ENCODE measurements at regions not wholly inside any gene's neighbourhood (a gene's known extent, or its start where the extent isn't known, plus 50 kb on each side); places are given as distances from the start of the nearest gene placed in this dataset.

DNA sequence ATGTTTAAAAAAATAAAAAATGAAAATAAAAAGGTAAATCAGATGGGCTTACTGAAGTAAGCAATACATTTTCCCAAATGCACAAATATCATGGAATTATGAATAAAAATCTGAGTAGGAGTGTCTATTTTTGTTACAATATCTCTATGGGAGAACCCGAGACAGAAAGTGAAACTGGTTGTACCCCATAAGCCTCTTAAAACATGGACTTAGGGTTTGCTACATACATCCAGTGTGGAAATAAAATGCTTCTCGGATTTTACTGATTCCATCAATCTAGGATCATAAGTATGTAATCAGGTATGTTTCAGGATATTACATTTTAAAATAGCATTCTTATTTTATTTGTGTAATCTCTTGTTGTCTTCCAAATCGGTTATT lies 177.8 kb upstream of the CDIN1 start:
- H3K27ac ChIP-seq = no peak overlapping the region
- TF ChIP-seq ZFX (IDR thresholded peaks at IDR 0.05) = no peak
- TF ChIP-seq, protein P1, sequence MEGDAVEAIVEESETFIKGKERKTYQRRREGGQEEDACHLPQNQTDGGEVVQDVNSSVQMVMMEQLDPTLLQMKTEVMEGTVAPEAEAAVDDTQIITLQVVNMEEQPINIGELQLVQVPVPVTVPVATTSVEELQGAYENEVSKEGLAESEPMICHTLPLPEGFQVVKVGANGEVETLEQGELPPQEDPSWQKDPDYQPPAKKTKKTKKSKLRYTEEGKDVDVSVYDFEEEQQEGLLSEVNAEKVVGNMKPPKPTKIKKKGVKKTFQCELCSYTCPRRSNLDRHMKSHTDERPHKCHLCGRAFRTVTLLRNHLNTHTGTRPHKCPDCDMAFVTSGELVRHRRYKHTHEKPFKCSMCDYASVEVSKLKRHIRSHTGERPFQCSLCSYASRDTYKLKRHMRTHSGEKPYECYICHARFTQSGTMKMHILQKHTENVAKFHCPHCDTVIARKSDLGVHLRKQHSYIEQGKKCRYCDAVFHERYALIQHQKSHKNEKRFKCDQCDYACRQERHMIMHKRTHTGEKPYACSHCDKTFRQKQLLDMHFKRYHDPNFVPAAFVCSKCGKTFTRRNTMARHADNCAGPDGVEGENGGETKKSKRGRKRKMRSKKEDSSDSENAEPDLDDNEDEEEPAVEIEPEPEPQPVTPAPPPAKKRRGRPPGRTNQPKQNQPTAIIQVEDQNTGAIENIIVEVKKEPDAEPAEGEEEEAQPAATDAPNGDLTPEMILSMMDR (conservative IDR thresholded peaks at IDR 0.05) = no peak

DNA sequence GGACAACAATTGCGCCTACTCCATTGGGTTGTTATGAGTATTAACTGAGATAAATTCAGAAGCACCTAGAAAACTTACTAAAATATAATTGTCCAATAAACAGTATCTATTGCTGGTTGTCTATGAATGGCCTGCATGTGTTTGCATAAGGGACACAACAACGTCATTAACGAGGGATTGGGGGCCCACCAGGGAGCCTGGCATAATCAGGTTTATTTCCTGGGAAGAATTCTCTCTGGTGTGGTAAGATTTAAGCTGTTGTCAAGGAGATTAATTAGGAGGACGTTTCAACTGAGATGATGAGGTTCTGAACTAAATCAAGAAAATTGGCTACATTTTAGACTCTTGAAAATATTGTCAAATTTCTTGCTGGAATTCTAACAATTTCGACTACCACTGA lies 176.1 kb upstream of the CDIN1 start:
- no peak overlapping the region for H3K27ac ChIP-seq
- TF ChIP-seq ZFX (IDR thresholded peaks at IDR 0.05) = no peak
- TF ChIP-seq, protein P1 (conservative IDR thresholded peaks at IDR 0.05) = no peak

DNA sequence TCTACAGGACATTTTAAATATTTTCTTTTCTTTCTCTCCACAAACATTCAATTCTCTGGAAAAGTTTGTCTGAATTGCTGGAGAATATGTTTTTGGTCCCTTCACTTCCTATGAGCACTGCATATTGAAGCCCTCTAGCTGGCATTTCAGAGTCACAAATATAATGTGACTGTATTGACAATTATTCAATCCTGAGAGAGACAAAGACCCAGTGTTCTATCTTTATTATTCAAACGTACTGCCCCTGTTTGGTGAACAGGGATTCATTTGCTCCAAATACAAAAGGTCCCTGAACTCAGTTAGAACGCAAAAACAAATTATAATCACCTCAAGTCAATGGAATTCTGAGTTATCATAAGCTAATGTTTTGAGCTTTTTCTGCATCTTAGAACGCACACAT lies 173.1 kb upstream of the CDIN1 start:
- no peak overlapping the region for H3K27ac ChIP-seq
- TF ChIP-seq ZFX (IDR thresholded peaks at IDR 0.05) = no peak
- TF ChIP-seq, protein P1 (conservative IDR thresholded peaks at IDR 0.05) = no peak

DNA sequence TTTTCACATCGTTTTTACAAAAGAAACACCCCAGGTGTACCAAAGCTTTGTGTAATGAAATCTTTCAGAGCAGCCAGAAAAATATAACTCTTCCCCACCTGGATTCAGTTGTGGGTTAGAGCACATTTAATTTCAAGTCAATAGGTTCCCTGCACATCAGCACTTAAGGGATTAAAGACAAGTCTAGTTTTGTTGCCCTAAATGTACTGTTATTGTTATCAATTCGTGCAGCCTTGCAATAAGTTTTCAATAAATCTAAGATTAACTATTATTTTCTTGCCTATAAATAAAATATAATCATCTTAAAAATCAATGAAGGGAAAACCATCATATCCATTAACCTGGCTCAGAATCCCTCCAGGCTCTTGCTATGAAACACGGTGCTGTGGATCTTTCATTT lies 172.5 kb upstream of the CDIN1 start:
- no peak for TF ChIP-seq ZFX (IDR thresholded peaks at IDR 0.05)
- TF ChIP-seq, protein P1 (conservative IDR thresholded peaks at IDR 0.05) = no peak
- H3K27ac ChIP-seq = no peak overlapping the region

DNA sequence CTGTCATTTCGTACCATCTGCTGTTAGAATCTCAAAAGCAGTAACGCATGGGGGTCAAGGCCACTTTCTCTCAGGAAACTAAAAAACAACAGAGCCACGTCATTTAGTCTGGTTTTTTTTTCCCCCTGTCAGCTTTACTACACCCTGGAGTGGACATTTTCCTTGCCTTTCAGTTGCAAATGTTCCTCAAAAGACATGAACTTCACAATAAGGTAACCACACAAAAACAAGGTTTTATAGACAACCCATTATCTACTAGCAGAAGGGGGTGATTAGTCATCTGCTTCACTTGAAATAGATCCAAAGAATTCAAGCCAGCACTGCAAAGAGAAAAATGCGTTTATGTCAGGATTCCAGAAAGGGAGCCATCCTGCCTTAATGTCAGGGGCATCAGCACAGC lies 171.8 kb upstream of the CDIN1 start:
- H3K27ac ChIP-seq = no peak overlapping the region
- TF ChIP-seq, protein P1 (conservative IDR thresholded peaks at IDR 0.05) = no peak
- TF ChIP-seq ZFX (IDR thresholded peaks at IDR 0.05) = no peak

DNA sequence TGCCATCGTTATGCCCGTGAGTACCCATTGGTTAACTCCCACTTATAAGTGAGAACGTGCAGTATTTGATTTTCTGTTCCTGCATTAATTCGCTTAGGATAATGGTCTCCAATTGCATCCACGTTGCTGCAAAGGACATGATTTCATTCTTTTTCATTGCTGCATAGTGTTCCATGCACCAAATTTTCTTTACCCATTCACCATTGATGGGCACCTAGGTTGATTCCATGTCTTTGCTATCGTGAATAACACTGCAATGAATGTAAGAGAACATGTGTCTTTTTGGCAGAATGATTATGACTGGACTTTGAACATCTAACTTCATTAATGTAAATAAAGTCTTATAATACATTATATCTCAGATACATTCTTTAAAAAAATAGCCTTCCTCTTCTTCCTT lies 169.6 kb upstream of the CDIN1 start:
- no peak for TF ChIP-seq ZFX (IDR thresholded peaks at IDR 0.05)
- TF ChIP-seq, protein P1 (conservative IDR thresholded peaks at IDR 0.05) = no peak
- H3K27ac ChIP-seq = no peak overlapping the region

DNA sequence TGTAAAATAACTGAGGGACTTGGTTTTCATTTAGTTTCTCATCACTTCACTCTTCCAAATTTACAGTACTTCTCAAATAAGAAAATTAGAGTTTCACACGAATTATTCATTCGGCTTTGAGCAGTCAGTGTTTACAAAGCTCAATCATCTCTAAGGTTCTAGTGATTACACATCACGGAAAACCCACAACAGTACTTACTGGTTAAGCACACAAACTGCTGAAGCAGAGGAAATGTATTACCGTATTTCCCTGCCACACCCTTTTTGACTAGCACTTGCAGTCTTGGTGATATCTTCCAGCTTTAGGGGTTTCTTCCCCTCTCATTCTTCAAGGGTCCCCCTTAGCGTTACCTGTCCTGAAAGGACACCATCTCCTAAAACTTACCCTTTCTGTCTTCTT lies 164.8 kb upstream of the CDIN1 start:
- TF ChIP-seq, protein P1 (conservative IDR thresholded peaks at IDR 0.05) = no peak
- no peak for TF ChIP-seq ZFX (IDR thresholded peaks at IDR 0.05)
- no peak overlapping the region for H3K27ac ChIP-seq

Measured in C4-2B (cell line).